OCI-M1 (cell line): ENCODE measurements at regions not wholly inside any gene's neighbourhood (a gene's known extent, or its start where the extent isn't known, plus 50 kb on each side); places are given as distances from the start of the nearest gene placed in this dataset.

Source experiments
- DNase-seq: peaks from one replicate; lab custom pipeline; 2025; lab: John Stamatoyannopoulos, UW

DNA sequence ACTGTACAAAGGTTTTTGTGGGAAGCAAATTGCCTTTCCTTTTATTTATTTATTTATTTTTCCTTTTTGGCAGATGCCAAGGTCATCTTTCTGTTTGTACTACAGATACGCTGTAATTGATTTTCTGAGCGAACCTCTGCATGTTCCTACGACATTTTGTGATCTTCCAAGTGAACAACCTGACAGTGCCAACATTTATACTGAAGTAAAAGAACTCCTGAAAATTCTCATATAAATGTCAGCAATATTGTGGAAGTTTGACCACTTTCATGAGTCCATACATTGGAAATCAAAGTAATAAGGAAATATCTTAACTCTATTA is 86.8 kb upstream of the EEPD1 start:
- no peak for DNase-seq

- no peak for DNase-seq
Measured at GRCh38 chr7:36070230-36070629, 82.8 kb upstream of the EEPD1 start.

DNA sequence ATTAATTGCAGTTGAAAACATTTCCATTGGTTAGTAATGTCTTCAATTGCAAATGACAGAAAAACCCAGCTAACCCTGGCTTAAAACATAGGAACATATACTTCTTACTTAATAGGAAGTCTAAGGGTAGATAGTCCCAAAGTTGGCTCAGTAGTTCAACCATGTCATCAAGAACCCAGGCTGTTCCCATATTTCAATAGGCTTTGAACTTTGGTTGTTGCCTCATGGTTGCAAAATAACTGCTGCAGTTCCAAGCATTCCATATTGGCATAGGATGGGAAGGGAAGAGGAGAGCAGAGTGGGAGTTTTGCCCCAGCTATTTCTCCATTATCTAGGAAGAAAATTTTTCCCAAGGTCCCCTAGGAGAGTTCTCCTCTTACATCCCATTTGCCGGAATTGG is 81.4 kb upstream of the EEPD1 start:
- no peak for DNase-seq

DNA sequence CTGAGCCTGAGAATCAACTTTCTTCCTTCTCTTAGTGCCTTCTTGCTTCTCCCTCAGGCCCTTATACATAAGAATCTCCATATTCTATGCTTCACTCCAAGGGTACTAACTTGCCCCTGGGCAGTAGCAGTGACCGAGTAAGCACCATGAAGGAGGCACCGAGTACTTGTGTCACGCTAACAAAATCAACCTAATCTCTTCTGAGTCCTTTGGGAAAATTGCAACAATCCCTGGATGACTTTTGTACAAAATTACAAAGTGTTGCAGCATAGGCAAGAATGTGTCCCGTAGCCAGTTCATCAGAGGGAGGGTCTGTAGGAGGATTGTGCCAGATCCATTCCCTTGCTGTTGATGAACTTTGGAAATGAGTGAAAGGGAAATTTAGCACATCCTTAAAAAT is 80.4 kb upstream of the EEPD1 start:
- no peak for DNase-seq

DNA sequence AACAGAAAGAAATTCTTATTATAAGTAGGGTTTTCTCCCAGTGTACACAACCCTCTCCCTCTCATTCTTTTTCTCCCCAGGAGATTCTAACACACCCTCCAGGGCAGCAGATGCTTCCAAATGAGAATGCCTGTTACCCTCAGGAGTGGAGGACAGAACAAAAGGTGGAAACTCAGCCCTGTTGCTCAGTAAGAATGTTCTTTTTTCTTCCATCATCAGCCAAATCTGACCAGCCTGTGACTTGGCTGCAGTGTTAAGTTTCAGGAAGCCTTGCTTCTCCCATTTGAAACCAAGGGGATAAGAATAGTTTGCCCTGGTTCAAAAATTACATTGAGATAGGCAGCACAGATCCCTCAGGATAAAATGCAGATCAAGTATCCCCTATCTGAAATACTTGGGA is 77.5 kb upstream of the EEPD1 start:
- DNase-seq = no peak

GRCh38 chr7:36076074-36076473 is 77.0 kb upstream of the EEPD1 start:
- DNase-seq = no peak

GRCh38 chr7:36078816-36079360 is 74.2 kb upstream of the EEPD1 start:
- no peak for DNase-seq

DNA sequence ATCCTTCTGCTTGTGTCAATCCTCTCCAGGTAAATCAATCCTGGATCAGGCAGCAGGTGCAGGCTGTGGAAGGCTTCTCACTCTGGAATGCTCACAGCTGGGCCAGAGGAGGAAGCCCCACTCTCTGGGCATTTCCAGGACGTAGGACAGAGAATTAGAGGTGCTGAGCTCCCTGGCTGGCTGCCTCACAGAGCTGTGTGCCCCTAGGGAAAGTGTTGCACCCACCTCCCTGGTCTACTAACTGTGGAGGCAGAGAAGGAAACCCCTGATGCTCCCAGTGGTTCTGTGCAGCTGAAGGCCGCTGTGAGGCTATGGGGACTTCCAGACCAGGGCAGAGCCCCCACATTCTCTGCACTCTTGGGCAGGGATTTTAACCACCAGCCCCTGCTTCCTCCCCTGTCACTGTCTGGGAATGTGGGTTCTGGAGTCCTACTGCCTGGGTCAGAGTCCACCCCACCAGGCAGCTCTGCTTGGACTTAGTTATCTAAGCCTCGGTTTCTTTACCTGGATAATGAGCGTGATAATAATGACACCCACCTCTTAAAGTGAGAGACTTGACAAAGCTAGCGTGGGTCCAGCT is 73.5 kb upstream of the EEPD1 start:
- DNase-seq = no peak

DNA sequence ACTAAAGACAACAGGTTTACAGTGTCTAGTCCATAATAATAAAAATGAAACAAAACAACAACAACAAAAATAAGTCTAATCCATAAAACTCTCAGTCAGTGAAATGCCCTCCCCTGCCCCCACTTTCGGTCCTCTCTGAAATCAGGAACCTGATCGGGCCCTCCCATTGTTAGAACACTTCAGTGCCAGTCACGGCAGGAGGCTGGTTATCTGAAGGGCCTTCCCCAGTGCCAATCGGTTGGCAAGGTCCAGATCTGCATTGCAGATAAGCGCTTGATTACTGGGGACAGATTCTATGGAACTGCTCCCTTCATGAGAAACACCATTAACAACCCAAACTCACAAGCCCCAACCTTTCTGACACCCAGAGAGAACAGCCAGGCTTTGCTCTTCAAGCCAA is 72.2 kb upstream of the EEPD1 start:
- no peak for DNase-seq

- DNase-seq = no peak
Measured at GRCh38 chr7:36082216-36082615, 70.8 kb upstream of the EEPD1 start.

GRCh38 chr7:36082910-36083309 is 70.1 kb upstream of the EEPD1 start:
- no peak for DNase-seq

GRCh38 chr7:36083626-36084380 is 69.3 kb upstream of the EEPD1 start:
- no peak for DNase-seq

- no peak for DNase-seq
Measured at GRCh38 chr7:36084485-36085091, 68.5 kb upstream of the EEPD1 start.

GRCh38 chr7:36085096-36085495 is 68.0 kb upstream of the EEPD1 start:
- no peak for DNase-seq

GRCh38 chr7:36086571-36086970 is 66.5 kb upstream of the EEPD1 start:
- no peak for DNase-seq

- DNase-seq = peak; percentile 51
Measured at GRCh38 chr7:36088553-36088952, 64.5 kb upstream of the EEPD1 start.

DNA sequence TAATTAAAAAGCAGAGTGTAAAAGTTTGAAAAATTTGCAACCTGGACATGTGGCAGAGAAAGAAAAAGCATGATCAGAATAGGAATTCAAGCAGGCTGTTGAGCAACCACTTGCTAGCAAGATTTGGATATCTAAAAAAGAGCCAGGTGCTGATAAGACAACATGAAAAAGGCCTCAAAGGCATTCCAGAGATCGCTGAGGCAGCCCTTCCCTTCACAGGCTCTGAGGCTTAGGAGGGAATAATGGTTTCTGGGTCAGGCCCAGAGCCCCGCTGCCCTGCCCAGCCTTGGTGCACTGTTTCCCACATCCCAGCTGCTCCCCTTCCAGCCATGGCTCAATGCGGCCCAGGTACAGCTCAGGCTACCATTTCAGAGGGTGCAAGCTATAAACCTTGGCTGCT is 64.1 kb upstream of the EEPD1 start:
- no peak for DNase-seq

- DNase-seq = no peak
Measured at GRCh38 chr7:36090976-36091873, 61.8 kb upstream of the EEPD1 start.

GRCh38 chr7:36091874-36092176 is 61.2 kb upstream of the EEPD1 start:
- no peak for DNase-seq

DNA sequence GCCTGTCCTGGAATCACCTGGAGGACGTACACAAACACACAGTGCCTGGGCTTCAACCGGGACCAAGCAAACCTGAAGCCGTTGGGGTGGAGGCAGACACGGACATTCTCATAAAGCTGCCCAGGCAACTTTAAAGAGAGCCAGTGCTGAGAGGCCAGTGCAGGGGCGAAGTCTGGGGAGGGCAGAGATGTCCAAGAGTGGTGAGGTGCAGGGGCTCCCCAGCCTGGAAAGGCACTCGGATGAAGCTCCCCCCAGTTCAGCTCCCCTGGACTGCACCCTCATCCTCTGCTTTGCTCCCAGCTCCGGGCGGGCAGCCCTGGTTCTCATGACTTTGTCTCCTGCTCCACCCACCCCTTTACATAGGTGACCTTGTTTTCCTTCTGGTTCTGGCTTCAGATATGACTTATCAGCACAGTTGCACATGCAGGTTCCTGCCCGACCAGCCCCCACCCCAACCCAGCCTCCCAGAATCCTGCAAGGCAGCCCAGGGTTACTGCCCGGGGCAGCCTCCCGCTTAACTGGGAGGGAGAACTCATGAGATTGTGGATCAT is 60.8 kb upstream of the EEPD1 start:
- peak; percentile 15 for DNase-seq

- no peak for DNase-seq
Measured at GRCh38 chr7:36096460-36097095, 56.5 kb upstream of the EEPD1 start.

- no peak for DNase-seq
Measured at GRCh38 chr7:36098096-36098495, 55.0 kb upstream of the EEPD1 start.
